GM23248 (cell line): ENCODE measurements at regions not wholly inside any gene's neighbourhood (a gene's known extent, or its start where the extent isn't known, plus 50 kb on each side); places are given as distances from the start of the nearest gene placed in this dataset.

Experiments
- EZH2 ChIP-seq: fragments of 200-600 bp; sonication (generic); IDR thresholded peaks from 2 replicates; pipeline ENCODE4 v1.6.1; 2018; ENCODE audit warnings: antibody characterized with exemption, mild to moderate bottlenecking; ENCODE audit not compliant: insufficient read depth, poor library complexity, severe bottlenecking
- EZH2phosphoT487 ChIP-seq: fragments of 200-600 bp; sonication (generic); IDR thresholded peaks from 2 replicates; pipeline ENCODE4 v1.6.1; 2018; ENCODE audit warnings: antibody characterized with exemption, moderate library complexity, mild to moderate bottlenecking, low read depth; ENCODE audit not compliant: insufficient read depth

- no peak for TF ChIP-seq EZH2
- TF ChIP-seq EZH2phosphoT487, result no peak
Measured at GRCh38 chr18:40577981-40578365, 1377.1 kb upstream of the PIK3C3 start.
